ENCODE measurements at regions not wholly inside any gene's neighbourhood (a gene's known extent, or its start where the extent isn't known, plus 50 kb on each side); places are given as distances from the start of the nearest gene placed in this dataset.
"Not testable (repeated sequence)": the region's sequence is repeated elsewhere in the genome, so short reads cannot be mapped to it uniquely, and the experiment has no call there.

DNA sequence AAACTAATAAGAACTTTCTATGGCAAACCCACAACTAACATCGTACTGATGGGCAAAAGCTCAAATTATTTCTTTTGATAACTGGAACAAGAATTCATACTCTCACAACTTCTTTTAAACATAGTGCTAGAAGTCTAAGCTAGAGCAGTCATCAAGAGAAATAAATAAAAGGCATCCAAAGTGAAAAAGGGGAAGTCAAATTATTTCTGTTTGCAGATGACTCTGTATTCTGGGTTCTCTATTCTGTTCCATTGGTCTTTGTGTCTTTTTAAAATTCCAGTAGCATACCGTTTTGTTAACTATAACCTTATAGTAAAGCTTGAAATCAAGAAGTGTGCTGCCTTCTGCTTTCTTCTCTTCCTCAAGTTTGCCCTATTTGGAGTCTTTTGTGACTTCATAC, 1215.9 kb downstream of the UQCRFS1 start:
- Mint-ChIP-seq H3K9me3 (peaks cover 9% of the 10 kb centered on the region), H3K36me3 (ENCODE audit: low read depth) (no peaks in the 10 kb centered on the region), H3K27me3 (ENCODE audit: low read depth) (no peaks in the 10 kb centered on the region), H3K4me3 (no peak overlapping the region), H3K4me1 (ENCODE audit: low read depth) (no peaks in the 10 kb centered on the region), H3K27ac (no peak overlapping the region)
- DNase-seq (ENCODE audit: low spot score), result no peak

- Mint-ChIP-seq H3K36me3 (ENCODE audit: low read depth) (no peaks in the 10 kb centered on the region), H3K4me1 (ENCODE audit: low read depth) (no peaks in the 10 kb centered on the region)
- DNase-seq (ENCODE audit: low spot score), result no peak
These were observed 1219.1 kb downstream of the UQCRFS1 start for GRCh38 chr19:27993619-27994570.

GRCh38 chr19:27986299-27986698, 1226.7 kb downstream of the UQCRFS1 start:
- Mint-ChIP-seq H3K9me3 (no peaks in the 10 kb centered on the region), H3K27ac (no peak overlapping the region), H3K27me3 (ENCODE audit: low read depth) (no peaks in the 10 kb centered on the region), H3K36me3 (ENCODE audit: low read depth) (no peaks in the 10 kb centered on the region), H3K4me3 (no peak overlapping the region), H3K4me1 (ENCODE audit: low read depth) (no peaks in the 10 kb centered on the region)
- no peak for DNase-seq (ENCODE audit: low spot score)

More at GRCh38 chr19:27993619-27994570, 1219.1 kb downstream of the UQCRFS1 start:
- Mint-ChIP-seq H3K4me3 (no peak overlapping the region), H3K27ac (no peak overlapping the region), H3K27me3 (ENCODE audit: low read depth) (no peaks in the 10 kb centered on the region), H3K9me3 (no peaks in the 10 kb centered on the region)

DNA sequence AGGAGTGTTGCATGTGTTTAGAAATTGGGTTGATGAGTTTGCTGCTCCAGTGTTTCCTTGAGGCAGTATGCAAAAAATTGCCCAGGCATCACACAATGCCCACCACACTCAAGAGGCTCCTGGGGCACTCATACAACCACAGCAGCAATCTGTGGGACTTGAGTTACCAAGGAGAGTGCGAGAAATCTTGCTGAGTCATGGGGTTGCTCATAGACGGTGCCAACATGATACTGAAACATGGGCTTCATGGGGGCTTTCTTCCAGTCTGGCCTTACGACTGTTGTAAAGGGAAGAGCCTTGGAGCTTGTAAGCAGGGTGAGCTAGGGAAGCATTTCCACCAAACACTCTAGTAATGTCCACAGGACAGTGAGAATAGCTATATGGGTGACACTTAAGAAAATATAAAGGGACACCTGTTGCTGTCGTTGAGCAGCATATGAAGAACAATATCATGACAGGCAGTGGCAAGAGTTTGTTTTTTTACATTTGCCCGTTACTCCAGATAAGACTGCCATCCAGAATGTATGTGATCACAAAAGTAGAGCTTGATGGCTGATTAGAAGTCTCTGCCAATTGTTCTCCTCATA, 1237.4 kb downstream of the UQCRFS1 start:
- H3K4me3 Mint-ChIP-seq, result no peak overlapping the region
- H3K4me1 Mint-ChIP-seq (ENCODE audit: low read depth), result no peaks in the 10 kb centered on the region
- no peak overlapping the region for H3K27ac Mint-ChIP-seq
- no peaks in the 10 kb centered on the region for H3K9me3 Mint-ChIP-seq
- H3K27me3 Mint-ChIP-seq (ENCODE audit: low read depth), result no peaks in the 10 kb centered on the region
- no peaks in the 10 kb centered on the region for H3K36me3 Mint-ChIP-seq (ENCODE audit: low read depth)
- DNase-seq (ENCODE audit: low spot score), result no peak

- Mint-ChIP-seq H3K4me3 (no peak overlapping the region), H3K9me3 (no peaks in the 10 kb centered on the region), H3K4me1 (ENCODE audit: low read depth) (no peaks in the 10 kb centered on the region), H3K27ac (no peak overlapping the region), H3K27me3 (ENCODE audit: low read depth) (no peaks in the 10 kb centered on the region), H3K36me3 (ENCODE audit: low read depth) (no peaks in the 10 kb centered on the region)
- DNase-seq (ENCODE audit: low spot score), result no peak
These were observed 1238.9 kb downstream of the UQCRFS1 start for GRCh38 chr19:27974082-27974513.

DNA sequence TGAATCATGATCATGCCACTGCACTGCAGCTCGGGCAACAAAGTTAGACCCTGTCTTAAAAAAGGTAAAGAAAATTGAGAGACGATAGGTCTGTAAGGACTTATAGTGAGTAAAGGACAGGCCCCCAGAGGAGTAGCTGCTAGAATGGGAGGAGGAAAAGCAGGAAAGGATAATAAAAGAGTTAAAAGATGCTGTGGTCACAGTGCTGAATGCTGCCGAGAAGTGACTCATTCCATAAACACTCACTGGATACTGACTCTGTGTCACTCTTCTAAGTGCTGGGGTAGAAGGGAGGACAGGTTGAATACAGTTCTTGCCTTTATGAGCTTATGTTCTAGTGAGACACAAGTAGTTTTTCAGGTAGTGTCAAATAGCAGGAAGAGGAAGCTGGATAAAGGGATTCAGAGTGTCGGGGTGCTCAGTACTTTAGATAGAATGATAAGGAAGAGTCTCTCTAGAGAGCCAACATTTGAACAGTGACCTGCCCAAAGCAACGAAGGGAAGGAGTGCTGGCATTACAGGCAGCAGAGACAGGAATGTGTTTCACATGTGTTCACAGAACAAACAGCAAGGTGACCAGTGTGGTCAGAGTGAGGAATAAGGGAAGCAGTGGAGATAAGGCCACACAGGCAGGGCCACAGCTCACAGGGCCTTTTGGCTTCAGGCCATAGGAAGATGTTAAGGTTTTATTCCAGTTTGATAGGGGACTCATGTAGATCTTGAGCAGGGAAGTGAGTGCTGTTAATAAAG, 1240.5 kb downstream of the UQCRFS1 start:
- H3K36me3 Mint-ChIP-seq (ENCODE audit: low read depth), result no peaks in the 10 kb centered on the region
- no peaks in the 10 kb centered on the region for H3K9me3 Mint-ChIP-seq
- H3K4me3 Mint-ChIP-seq, result no peak overlapping the region
- H3K4me1 Mint-ChIP-seq (ENCODE audit: low read depth), result no peaks in the 10 kb centered on the region
- DNase-seq (ENCODE audit: low spot score), result no peak
- H3K27me3 Mint-ChIP-seq (ENCODE audit: low read depth), result no peaks in the 10 kb centered on the region
- H3K27ac Mint-ChIP-seq, result no peak overlapping the region

DNA sequence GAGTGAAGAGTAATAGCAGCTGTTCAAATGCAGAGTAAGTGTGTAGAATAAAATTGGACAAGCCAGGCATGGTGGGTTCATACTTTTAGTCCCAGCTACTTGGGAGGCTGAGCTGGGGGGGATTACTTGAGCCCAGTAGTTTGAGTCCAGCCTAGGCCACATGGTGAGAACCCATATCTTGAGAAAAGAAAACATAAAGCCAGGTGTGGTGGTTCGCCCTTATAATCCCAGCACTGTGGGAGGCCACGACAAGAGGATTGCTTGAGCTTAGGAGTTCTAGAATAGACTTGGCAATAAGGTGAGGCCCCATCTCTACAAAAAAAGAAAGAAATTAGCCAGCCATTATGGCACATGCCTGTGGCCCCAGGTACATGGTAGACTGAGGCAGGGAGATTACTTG, 1241.1 kb downstream of the UQCRFS1 start:
- Mint-ChIP-seq H3K27ac (no peak overlapping the region), H3K4me1 (ENCODE audit: low read depth) (no peaks in the 10 kb centered on the region), H3K4me3 (no peak overlapping the region), H3K36me3 (ENCODE audit: low read depth) (no peaks in the 10 kb centered on the region), H3K27me3 (ENCODE audit: low read depth) (no peaks in the 10 kb centered on the region), H3K9me3 (no peaks in the 10 kb centered on the region)
- DNase-seq (ENCODE audit: low spot score), result no peak

GRCh38 chr19:27971071-27971470, 1241.9 kb downstream of the UQCRFS1 start:
- Mint-ChIP-seq H3K27ac (no peak overlapping the region), H3K9me3 (no peaks in the 10 kb centered on the region), H3K4me1 (ENCODE audit: low read depth) (no peaks in the 10 kb centered on the region), H3K4me3 (no peak overlapping the region), H3K27me3 (ENCODE audit: low read depth) (no peaks in the 10 kb centered on the region), H3K36me3 (ENCODE audit: low read depth) (no peaks in the 10 kb centered on the region)
- DNase-seq (ENCODE audit: low spot score), result no peak

GRCh38 chr19:27966390-27966816, 1246.5 kb downstream of the UQCRFS1 start:
- H3K9me3 Mint-ChIP-seq, result no peaks in the 10 kb centered on the region
- no peak for DNase-seq (ENCODE audit: low spot score)
- no peaks in the 10 kb centered on the region for H3K27me3 Mint-ChIP-seq (ENCODE audit: low read depth)
- H3K27ac Mint-ChIP-seq, result no peak overlapping the region
- no peaks in the 10 kb centered on the region for H3K36me3 Mint-ChIP-seq (ENCODE audit: low read depth)
- no peak overlapping the region for H3K4me3 Mint-ChIP-seq
- H3K4me1 Mint-ChIP-seq (ENCODE audit: low read depth), result no peaks in the 10 kb centered on the region

- H3K4me3 Mint-ChIP-seq, result no peak overlapping the region
- no peaks in the 10 kb centered on the region for H3K36me3 Mint-ChIP-seq (ENCODE audit: low read depth)
- no peaks in the 10 kb centered on the region for H3K9me3 Mint-ChIP-seq
- H3K4me1 Mint-ChIP-seq (ENCODE audit: low read depth), result no peaks in the 10 kb centered on the region
- no peaks in the 10 kb centered on the region for H3K27me3 Mint-ChIP-seq (ENCODE audit: low read depth)
- DNase-seq (ENCODE audit: low spot score), result no peak
- H3K27ac Mint-ChIP-seq, result no peak overlapping the region
These were observed 1248.8 kb downstream of the UQCRFS1 start for GRCh38 chr19:27964185-27964584.

DNA sequence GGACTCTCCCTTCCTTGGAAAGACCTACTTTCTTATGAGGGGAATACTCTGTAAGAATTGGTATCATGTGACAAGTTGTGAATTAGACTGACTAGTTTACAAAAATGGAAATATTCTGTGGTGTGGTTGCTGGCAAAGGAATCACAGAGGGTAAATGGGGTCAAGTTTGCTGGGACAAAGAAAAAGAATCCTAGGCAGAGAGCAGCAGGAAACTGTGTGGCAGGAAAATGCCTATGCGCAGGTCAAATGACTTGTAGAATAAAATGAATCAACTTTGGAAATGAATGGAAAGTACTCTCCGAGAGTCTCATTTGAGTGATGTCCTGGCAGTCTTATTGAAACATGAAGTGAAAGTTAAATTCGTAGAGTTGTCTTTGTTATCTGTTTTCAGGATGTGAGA, 1250.7 kb downstream of the UQCRFS1 start:
- Mint-ChIP-seq H3K27ac (no peak overlapping the region), H3K36me3 (ENCODE audit: low read depth) (no peaks in the 10 kb centered on the region)

GRCh38 chr19:27955485-27956480, 1257.2 kb downstream of the UQCRFS1 start:
- no peak overlapping the region for H3K4me3 Mint-ChIP-seq
- no peaks in the 10 kb centered on the region for H3K4me1 Mint-ChIP-seq (ENCODE audit: low read depth)
- H3K27ac Mint-ChIP-seq, result no peak overlapping the region

More for the DNA sequence above, 1250.7 kb downstream of the UQCRFS1 start:
- Mint-ChIP-seq H3K4me1 (ENCODE audit: low read depth) (no peaks in the 10 kb centered on the region), H3K4me3 (no peak overlapping the region), H3K27me3 (ENCODE audit: low read depth) (no peaks in the 10 kb centered on the region), H3K9me3 (no peaks in the 10 kb centered on the region)
- DNase-seq (ENCODE audit: low spot score), result no peak

DNA sequence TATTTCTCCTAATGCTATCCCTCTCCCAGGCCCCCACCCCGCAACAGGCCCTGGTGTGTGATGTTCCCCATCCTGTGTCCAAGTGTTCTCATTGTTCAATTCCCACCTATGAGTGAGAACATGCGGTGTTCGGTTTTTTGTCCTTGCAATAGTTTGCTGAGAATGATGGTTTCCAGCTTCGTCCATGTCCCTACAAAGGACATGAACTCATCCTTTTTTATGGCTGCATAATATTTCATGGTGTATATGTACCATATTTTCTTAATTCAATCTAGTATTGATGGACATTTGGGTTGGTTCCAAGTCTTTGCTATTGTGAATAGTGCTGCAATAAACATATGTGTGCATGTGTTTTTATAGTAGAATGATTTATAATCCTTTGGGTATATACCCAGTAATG, 1270.3 kb downstream of the UQCRFS1 start:
- peaks cover 22% of the 10 kb centered on the region for H3K9me3 Mint-ChIP-seq
- H3K4me3 Mint-ChIP-seq; H3K27ac Mint-ChIP-seq; DNase-seq (ENCODE audit: low spot score); H3K4me1 Mint-ChIP-seq (ENCODE audit: low read depth); H3K27me3 Mint-ChIP-seq (ENCODE audit: low read depth); H3K36me3 Mint-ChIP-seq (ENCODE audit: low read depth): not testable (repeated sequence)

More at GRCh38 chr19:27955485-27956480, 1257.2 kb downstream of the UQCRFS1 start:
- no peak for DNase-seq (ENCODE audit: low spot score)
- Mint-ChIP-seq H3K9me3 (no peaks in the 10 kb centered on the region), H3K36me3 (ENCODE audit: low read depth) (no peaks in the 10 kb centered on the region), H3K27me3 (ENCODE audit: low read depth) (no peaks in the 10 kb centered on the region)
